H1 (cell line): ENCODE measurements at regions not wholly inside any gene's neighbourhood (a gene's known extent, or its start where the extent isn't known, plus 50 kb on each side); places are given as distances from the start of the nearest gene placed in this dataset.

ENCODE experiments used
- CTCF ChIA-PET: fragments of 300-600 bp; sonication (Branson Sonifier 250); formaldehyde crosslinking; loops from one replicate; lab custom pipeline; 2021; ENCODE audit not compliant: partially characterized antibody; lab: Charles Lee
- POLR2A ChIA-PET: fragments of 300-600 bp; sonication (Branson Sonifier 250); formaldehyde crosslinking; loops from one replicate; lab custom pipeline; 2021; ENCODE audit warnings: inconsistent platforms; ENCODE audit not compliant: partially characterized antibody; lab: Charles Lee
- DNase-seq, 2 experiments: peaks; one replicate each; pipeline versions ENCODE4 v3.0.0 to v3.0.0-alpha.2; 2010 to 2022; ENCODE audit warnings: low spot score in 2 of 2, low read depth in 1 of 2, mixed read lengths in 1 of 2
- FAIRE-seq: peaks from 2 replicates; lab custom pipeline; 2011; peaks lifted over from hg19 to GRCh38; lab: Jason Lieb, UNC
- H2AFZ ChIP-seq: 2 replicates; pipeline ENCODE4 v1.8.1; 2012; ENCODE audit warnings: low read length, inconsistent platforms
- H2AK5ac ChIP-seq: 2 replicates; pipeline ENCODE4 v1.6.1; 2013; ENCODE audit warnings: low read depth, low read length
- H2BK120ac ChIP-seq: replicated peaks from 2 replicates; pipeline ENCODE3; 2013; ENCODE audit warnings: low read depth, low read length, inconsistent platforms
- H2BK12ac ChIP-seq: 2 replicates; pipeline ENCODE4 v1.6.1; 2013; ENCODE audit warnings: low read depth, low read length
- H2BK15ac ChIP-seq: 2 replicates; pipeline ENCODE4 v1.6.1; 2013; ENCODE audit warnings: low read length
- H2BK20ac ChIP-seq: 2 replicates; pipeline ENCODE4 v1.6.1; 2013; ENCODE audit warnings: low read length
- H2BK5ac ChIP-seq: 2 replicates; pipeline ENCODE4 v1.6.1; 2013; ENCODE audit warnings: low read depth, low read length
- H3K14ac ChIP-seq: 2 replicates; pipeline ENCODE4 v1.6.1; 2013; ENCODE audit warnings: inconsistent platforms; ENCODE audit not compliant: insufficient read length
- H3K18ac ChIP-seq: 2 replicates; pipeline ENCODE4 v1.6.1; 2013; ENCODE audit warnings: low read length; ENCODE audit errors: extremely low read depth
- H3K23ac ChIP-seq: 2 replicates; pipeline ENCODE4 v1.6.1; 2013; ENCODE audit warnings: inconsistent platforms; ENCODE audit not compliant: insufficient read length
- H3K23me2 ChIP-seq: 2 replicates; pipeline ENCODE4 v1.6.1; 2013; ENCODE audit warnings: low read depth, low read length
- H3K27ac ChIP-seq: 2 replicates; pipeline ENCODE4 v1.6.1; 2011; ENCODE audit warnings: low read depth, low read length, inconsistent platforms
- H3K27me3 ChIP-seq, 4 experiments: replicated peaks in 1 of 4; 1 replicate in 1 of 4; 2 replicates in 3 of 4; pipeline versions ENCODE4 v1.6.1 to v1.8.1; 2011 to 2013; ENCODE audit warnings: low read length in 3 of 4, mild to moderate bottlenecking in 3 of 4, inconsistent platforms in 2 of 4, mixed read lengths in 2 of 4, moderate library complexity in 1 of 4; ENCODE audit not compliant: control insufficient read depth in 3 of 4, insufficient read depth in 3 of 4; ENCODE audit errors: extremely low read depth in 1 of 4
- H3K36me3 ChIP-seq, 4 experiments: 2 replicates each; pipeline versions ENCODE4 v1.6.1 to v1.8.1; 2011 to 2013; ENCODE audit warnings: mild to moderate bottlenecking in 4 of 4, low read length in 3 of 4, moderate library complexity in 2 of 4, control low read depth in 1 of 4, inconsistent platforms in 1 of 4; ENCODE audit not compliant: insufficient read depth in 4 of 4, control insufficient read depth in 2 of 4
- H3K4ac ChIP-seq: replicated peaks from 2 replicates; pipeline ENCODE3; 2013; ENCODE audit warnings: low read length, low read depth, mixed read lengths, inconsistent platforms; ENCODE audit not compliant: insufficient read length
- H3K4me1 ChIP-seq, 4 experiments: replicated peaks in 1 of 4; 1 replicate in 1 of 4; 2 replicates in 3 of 4; pipeline versions ENCODE4 v1.6.1 to v1.8.1; 2011 to 2013; ENCODE audit warnings: low read length in 3 of 4, inconsistent platforms in 2 of 4, mixed read lengths in 1 of 4; ENCODE audit not compliant: insufficient read depth in 4 of 4, control insufficient read depth in 3 of 4
- H3K4me2 ChIP-seq, 2 experiments: 2 replicates each; pipeline versions ENCODE4 v1.6.1 to v1.8.1; 2011 to 2013; ENCODE audit warnings: low read depth in 2 of 2, low read length in 2 of 2, control low read depth in 1 of 2, inconsistent platforms in 1 of 2, mild to moderate bottlenecking in 1 of 2; ENCODE audit not compliant: insufficient read depth in 1 of 2
- H3K4me3 ChIP-seq, 4 experiments: fragments of 200-600, 300-600 bp in 1 of 4; sonication (generic), shearing (Covaris generic), sonication (Bioruptor Twin) in 1 of 4; 2 replicates each; pipeline versions ENCODE4 v1.5.1 to v1.8.1; 2011 to 2016; ENCODE audit warnings: low read length in 4 of 4, low read depth in 3 of 4, control low read depth in 2 of 4, inconsistent platforms in 2 of 4, mild to moderate bottlenecking in 2 of 4, mixed read lengths in 1 of 4, moderate library complexity in 1 of 4; ENCODE audit not compliant: insufficient read depth in 2 of 4; ENCODE audit errors: extremely low read depth in 1 of 4
- H3K56ac ChIP-seq: replicated peaks from 2 replicates; pipeline ENCODE3; 2013; ENCODE audit warnings: low read depth, mild to moderate bottlenecking, mixed read lengths, low read length, inconsistent platforms; ENCODE audit not compliant: insufficient read length
- H3K79me1 ChIP-seq: 2 replicates; pipeline ENCODE4 v1.6.1; 2013; ENCODE audit warnings: low read depth, low read length, control low read depth
- H3K79me2 ChIP-seq, 2 experiments: 2 replicates each; pipeline versions ENCODE4 v1.6.1 to v1.8.1; 2012 to 2013; ENCODE audit warnings: low read length in 2 of 2, mild to moderate bottlenecking in 2 of 2, inconsistent platforms in 1 of 2; ENCODE audit not compliant: insufficient read depth in 2 of 2, control insufficient read depth in 1 of 2
- H3K9ac ChIP-seq, 4 experiments: replicated peaks in 1 of 4; 1 replicate in 1 of 4; 2 replicates in 3 of 4; pipeline versions ENCODE4 v1.6.1 to v1.8.1; 2011 to 2013; ENCODE audit warnings: low read depth in 3 of 4, low read length in 3 of 4, control low read depth in 2 of 4, mild to moderate bottlenecking in 2 of 4, moderate library complexity in 2 of 4, inconsistent platforms in 1 of 4; ENCODE audit errors: extremely low read depth in 1 of 4
- H3K9me3 ChIP-seq, 2 experiments: 2 replicates each; pipeline versions ENCODE4 v1.6.1 to v1.8.1; 2012 to 2013; ENCODE audit warnings: mild to moderate bottlenecking in 2 of 2, moderate library complexity in 2 of 2, control low read depth in 1 of 2, inconsistent platforms in 1 of 2, low read depth in 1 of 2, low read length in 1 of 2, mixed read lengths in 1 of 2; ENCODE audit not compliant: insufficient read depth in 2 of 2
- H4K20me1 ChIP-seq, 2 experiments: replicated peaks in 1 of 2; 2 replicates each; pipeline versions ENCODE3 to v1.8.1; 2011 to 2013; ENCODE audit warnings: inconsistent platforms in 2 of 2, low read length in 2 of 2, mild to moderate bottlenecking in 1 of 2; ENCODE audit not compliant: insufficient read depth in 2 of 2, control insufficient read depth in 1 of 2
- H4K5ac ChIP-seq: 2 replicates; pipeline ENCODE4 v1.6.1; 2013; ENCODE audit warnings: low read length, low read depth, mixed read lengths, inconsistent platforms; ENCODE audit not compliant: insufficient read length
- H4K8ac ChIP-seq: 2 replicates; pipeline ENCODE4 v1.8.0; 2013; ENCODE audit warnings: mild to moderate bottlenecking, moderate library complexity, low read length, inconsistent platforms; ENCODE audit not compliant: insufficient read depth; ENCODE audit errors: extremely low read depth
- H4K91ac ChIP-seq: replicated peaks from 2 replicates; pipeline ENCODE3; 2013; ENCODE audit warnings: low read length, mixed read lengths, inconsistent platforms; ENCODE audit not compliant: insufficient read length
- BACH1 ChIP-seq: IDR thresholded peaks from 2 replicates; pipeline ENCODE4 v1.6.1; 2012; ENCODE audit warnings: low read length, improper control_type of control experiment
- EGR1 ChIP-seq: IDR thresholded peaks from 2 replicates; pipeline ENCODE4 v1.6.1; 2011; ENCODE audit warnings: low read depth, low read length, borderline replicate concordance
- HDAC2 ChIP-seq, 2 experiments: fragments of 300-600 bp in 1 of 2; sonication (generic) in 1 of 2; IDR thresholded peaks; 2 replicates each; pipeline ENCODE4 v1.6.1; 2011 to 2012; ENCODE audit warnings: low read depth in 2 of 2, low read length in 2 of 2, mild to moderate bottlenecking in 2 of 2, moderate library complexity in 2 of 2, borderline replicate concordance in 1 of 2, inconsistent platforms in 1 of 2
- HDAC6 ChIP-seq: IDR thresholded peaks from one replicate; pipeline ENCODE4 v1.7.1; 2012; ENCODE audit warnings: low read depth, mild to moderate bottlenecking, inconsistent platforms, low read length, moderate library complexity
- NANOG ChIP-seq: IDR thresholded peaks from 2 replicates; pipeline ENCODE4 v1.6.1; 2011; ENCODE audit warnings: low read length, low read depth, mild to moderate bottlenecking, inconsistent platforms; ENCODE audit not compliant: insufficient read depth, poor library complexity, severe bottlenecking
- PHF8 ChIP-seq: fragments of 200-600 bp; sonication (generic); conservative IDR thresholded peaks from 2 replicates; pipeline ENCODE4 v1.7.1; 2012; ENCODE audit warnings: low read depth, mild to moderate bottlenecking, inconsistent platforms, low read length, moderate library complexity
- POU5F1 ChIP-seq: IDR thresholded peaks from 2 replicates; pipeline ENCODE4 v1.6.1; 2011; ENCODE audit warnings: low read depth, mild to moderate bottlenecking, low read length, moderate library complexity
- RAD21 ChIP-seq, 2 experiments: IDR thresholded peaks in 1 of 2; conservative IDR thresholded peaks in 1 of 2; 2 replicates each; pipeline ENCODE4 v1.6.1; 2011; ENCODE audit warnings: low read depth in 2 of 2, low read length in 2 of 2, improper control_type of control experiment in 1 of 2, inconsistent platforms in 1 of 2, mild to moderate bottlenecking in 1 of 2, moderate library complexity in 1 of 2
- RFX5 ChIP-seq: IDR thresholded peaks from 2 replicates; pipeline ENCODE4 v1.6.1; 2011; ENCODE audit warnings: low read depth, low read length, improper control_type of control experiment, borderline replicate concordance
- RNF2 ChIP-seq: fragments of 200-900, 300-1000 bp; sonication (generic); IDR thresholded peaks from 2 replicates; pipeline ENCODE4 v1.7.1; 2016; ENCODE audit warnings: borderline replicate concordance, low read depth, mild to moderate bottlenecking, antibody characterized with exemption, low read length; ENCODE audit not compliant: poor library complexity, severe bottlenecking; ENCODE audit errors: missing control alignments
- SIRT6 ChIP-seq: IDR thresholded peaks from one replicate; pipeline ENCODE4 v1.7.1; 2012; ENCODE audit warnings: low read length, inconsistent platforms
- SP2 ChIP-seq: IDR thresholded peaks from 2 replicates; pipeline ENCODE4 v1.6.1; 2012; ENCODE audit warnings: mild to moderate bottlenecking, low read length, inconsistent platforms
- TCF12 ChIP-seq: IDR thresholded peaks from 2 replicates; pipeline ENCODE4 v1.6.1; 2011; ENCODE audit warnings: low read depth, mild to moderate bottlenecking, low read length
- WGBS, 2 experiments: shearing (Covaris generic) in 1 of 2; methylation state at CpG; one replicate each; pipeline versions ENCODE4 v1.1.6 to v1.1.7; 2013 to 2015; ENCODE audit warnings: low lambda C conversion rate in 2 of 2, mixed read lengths in 2 of 2, inconsistent platforms in 1 of 2, low coverage in 1 of 2, missing lambda C conversion rate in 1 of 2; ENCODE audit not compliant: insufficient replicate concordance in 2 of 2, insufficient coverage in 1 of 2, insufficient read length in 1 of 2; ENCODE audit errors: extremely low coverage in 1 of 2, missing lambda C conversion rate in 1 of 2; 5-methylcytosine and 5-hydroxymethylcytosine counted together

GRCh38 chr4:123976285-123976684 is 579.7 kb downstream of the SPRY1 start:
- H4K5ac ChIP-seq, result peak overlapping the region; percentile 68
- peaks cover 0 to 6% (median 1%) of the 10 kb centered on the region in 4 experiments; a peak in 3 of 8 replicates for H3K36me3 ChIP-seq
- WGBS, 2 experiments, result 34% methylated on average over 7 of the region's 7 CpGs; no CpG with 5 or more reads in 1 of the 2 experiments
- no peaks in the 10 kb centered on the region for H3K79me1 ChIP-seq
- no peaks in the 10 kb centered on the region for H3K79me2 ChIP-seq
- H2AK5ac ChIP-seq, result no peak overlapping the region
- H2BK5ac ChIP-seq, result no peak overlapping the region
- H3K4me2 ChIP-seq, result peak overlapping the region in 1 of 2 experiments; percentile 8; a peak in 1 of 4 replicates
- no peaks in the 10 kb centered on the region for H3K27me3 ChIP-seq
- no peak overlapping the region for H2BK20ac ChIP-seq
- H4K8ac ChIP-seq, result no peak overlapping the region
- ChIA-PET CTCF (interaction anchor here (1.0 kb wide), 1 partner anchor 18 kb away, joined by 5 read pairs; no protein-coding TSS in a partner anchor), POLR2A (no interaction called here)
- H3K27ac ChIP-seq, result no peak overlapping the region
- no peak overlapping the region for H3K4ac ChIP-seq
- H3K18ac ChIP-seq, result no peak overlapping the region
- no peak overlapping the region for H2BK12ac ChIP-seq
- no peak overlapping the region for H2BK120ac ChIP-seq
- H3K4me1 ChIP-seq, result peaks cover 1 to 17% (median 11%) of the 10 kb centered on the region in 4 experiments; a peak in 6 of 7 replicates
- 0 out of 2 replicates have a peak overlapping the region, but pooled peaks have one; percentile 42 for H2AFZ ChIP-seq
- H3K4me3 ChIP-seq, result peak overlapping the region in 1 of 4 experiments; percentile 1; a peak in 1 of 8 replicates
- no peak overlapping the region for H3K9ac ChIP-seq
- H3K23me2 ChIP-seq, result no peaks in the 10 kb centered on the region
- no peak for TF ChIP-seq SIRT6
- no peak for TF ChIP-seq SP2
- no peak for TF ChIP-seq HDAC6
- TF ChIP-seq RFX5, result no peak
- no peak for TF ChIP-seq NANOG
- no peak for TF ChIP-seq TCF12
- TF ChIP-seq BACH1, result no peak
- TF ChIP-seq RNF2, result no peak
- TF ChIP-seq RAD21 (IDR thresholded peaks at IDR 0.05 in 1 of 2, conservative IDR thresholded peaks at IDR 0.05 in 1 of 2; ENCODE audit: low read depth in 2 of 2, low read length in 2 of 2), result no peak
- no peak for TF ChIP-seq PHF8
- no peak for TF ChIP-seq POU5F1
- no peak for TF ChIP-seq HDAC2 (IDR thresholded peaks at IDR 0.05; ENCODE audit: borderline replicate concordance in 1 of 2, low read depth in 2 of 2, low read length in 2 of 2)
- TF ChIP-seq EGR1, result no peak
- H3K14ac ChIP-seq, result no peak overlapping the region
- no peak overlapping the region for H3K56ac ChIP-seq
- H4K20me1 ChIP-seq, result no peaks in the 10 kb centered on the region
- no peak overlapping the region for H4K91ac ChIP-seq
- H3K9me3 ChIP-seq, result peaks cover 9% of the 10 kb centered on the region in 2 experiments
- DNase-seq (no peak), FAIRE-seq (peak; percentile 19)
- H2BK15ac ChIP-seq, result no peak overlapping the region
- no peak overlapping the region for H3K23ac ChIP-seq
